Stimulated activated naive B cell treated with anti-CD40 and anti-IgM and Interleukin-4, amounts not matched to agents 10 μg/mL and 1 μg/mL and 100 μg/mL, for 72 hours (primary cell): ENCODE measurements at regions not wholly inside any gene's neighbourhood (a gene's known extent, or its start where the extent isn't known, plus 50 kb on each side); places are given as distances from the start of the nearest gene placed in this dataset.

ENCODE experiments used
- ATAC-seq, 2 donors: fragments of 150-1000 bp; cut with Tn5 transposase; replicated peaks; 2 replicates each; pipeline ENCODE4 v1.10.0; 2021; ENCODE audit warnings: moderate library complexity in 1 of 2
- DNase-seq: peaks from one replicate; pipeline ENCODE4 v3.0.0; 2021
- H3K27ac Mint-ChIP-seq: one replicate; pipeline ENCODE4 v1.8.0; 2022; ENCODE audit warnings: mild to moderate bottlenecking, mixed read lengths
- H3K27me3 Mint-ChIP-seq, 2 donors: one replicate each; pipeline ENCODE4 v1.8.0; 2022; ENCODE audit warnings: mixed read lengths in 2 of 2
- H3K36me3 Mint-ChIP-seq, 2 donors: one replicate each; pipeline ENCODE4 v1.8.0; 2022; ENCODE audit warnings: mixed read lengths in 2 of 2, mild to moderate bottlenecking in 1 of 2
- H3K4me1 Mint-ChIP-seq, 2 donors: one replicate each; pipeline ENCODE4 v1.8.0; 2022; ENCODE audit warnings: mixed read lengths in 2 of 2, mild to moderate bottlenecking in 1 of 2
- H3K4me3 Mint-ChIP-seq, 2 donors: one replicate each; pipeline ENCODE4 v1.8.0; 2022; ENCODE audit warnings: mild to moderate bottlenecking in 2 of 2, mixed read lengths in 2 of 2, moderate library complexity in 1 of 2
- H3K9me3 Mint-ChIP-seq, 2 donors: one replicate each; pipeline ENCODE4 v1.8.0; 2022; ENCODE audit warnings: mixed read lengths in 2 of 2, mild to moderate bottlenecking in 1 of 2

GRCh38 chr15:91699741-91700140 lies 153.8 kb upstream of the SLCO3A1 start:
- Mint-ChIP-seq H3K36me3 (no peaks in the 10 kb centered on the region), H3K27me3 (peaks cover 6% of the 10 kb centered on the region in 2 donors), H3K9me3 (no peaks in the 10 kb centered on the region), H3K27ac (no peak overlapping the region), H3K4me3 (no peak overlapping the region), H3K4me1 (no peaks in the 10 kb centered on the region)
- ATAC-seq, result no peak
- no peak for DNase-seq

- Mint-ChIP-seq H3K36me3 (no peaks in the 10 kb centered on the region), H3K4me1 (no peaks in the 10 kb centered on the region), H3K27ac (no peak overlapping the region), H3K4me3 (no peak overlapping the region), H3K27me3 (peaks cover 6 to 19% of the 10 kb centered on the region in 2 donors), H3K9me3 (peaks cover 0 to 3% of the 10 kb centered on the region in 2 donors)
- ATAC-seq (no peak), DNase-seq (no peak)
Measured at GRCh38 chr15:91703274-91703673, 150.2 kb upstream of the SLCO3A1 start.

- Mint-ChIP-seq H3K36me3 (no peaks in the 10 kb centered on the region), H3K4me3 (no peak overlapping the region), H3K4me1 (no peaks in the 10 kb centered on the region), H3K9me3 (peaks cover 0 to 3% of the 10 kb centered on the region in 2 donors), H3K27ac (no peak overlapping the region), H3K27me3 (peaks cover 6 to 19% of the 10 kb centered on the region in 2 donors)
- no peak for DNase-seq
- no peak for ATAC-seq
Measured at GRCh38 chr15:91704343-91704742, 149.2 kb upstream of the SLCO3A1 start.

- H3K27me3 Mint-ChIP-seq, result peaks cover 0 to 31% of the 10 kb centered on the region in 2 donors
- H3K4me1 Mint-ChIP-seq, result no peaks in the 10 kb centered on the region
- peak; percentile 78 to 87 for ATAC-seq
- H3K4me3 Mint-ChIP-seq, result no peak overlapping the region
- no peaks in the 10 kb centered on the region for H3K36me3 Mint-ChIP-seq
- H3K27ac Mint-ChIP-seq, result no peak overlapping the region
- peaks cover 0 to 6% of the 10 kb centered on the region in 2 donors for H3K9me3 Mint-ChIP-seq
- DNase-seq, result peak; percentile 26
Measured at GRCh38 chr15:91706322-91707032, 147.0 kb upstream of the SLCO3A1 start.

GRCh38 chr15:91710080-91710698 lies 143.3 kb upstream of the SLCO3A1 start:
- H3K4me1 Mint-ChIP-seq, result no peaks in the 10 kb centered on the region
- H3K27me3 Mint-ChIP-seq, result peaks cover 0 to 36% of the 10 kb centered on the region in 2 donors
- no peak for DNase-seq
- H3K9me3 Mint-ChIP-seq, result peaks cover 2 to 11% of the 10 kb centered on the region in 2 donors
- no peak overlapping the region for H3K27ac Mint-ChIP-seq
- no peaks in the 10 kb centered on the region for H3K36me3 Mint-ChIP-seq
- no peak for ATAC-seq
- H3K4me3 Mint-ChIP-seq, result no peak overlapping the region

- no peaks in the 10 kb centered on the region for H3K36me3 Mint-ChIP-seq
- no peak overlapping the region for H3K4me3 Mint-ChIP-seq
- peaks cover 0 to 37% of the 10 kb centered on the region in 2 donors for H3K27me3 Mint-ChIP-seq
- peaks cover 4 to 12% of the 10 kb centered on the region in 2 donors for H3K9me3 Mint-ChIP-seq
- no peaks in the 10 kb centered on the region for H3K4me1 Mint-ChIP-seq
- DNase-seq (no peak), ATAC-seq (no peak)
- no peak overlapping the region for H3K27ac Mint-ChIP-seq
Measured at GRCh38 chr15:91711384-91712033, 142.0 kb upstream of the SLCO3A1 start.

- Mint-ChIP-seq H3K9me3 (peaks cover 4 to 10% of the 10 kb centered on the region in 2 donors), H3K4me1 (no peaks in the 10 kb centered on the region), H3K27me3 (peaks cover 0 to 34% of the 10 kb centered on the region in 2 donors), H3K36me3 (no peaks in the 10 kb centered on the region), H3K4me3 (no peak overlapping the region), H3K27ac (no peak overlapping the region)
- DNase-seq (no peak), ATAC-seq (no peak)
Measured at GRCh38 chr15:91712286-91712685, 141.2 kb upstream of the SLCO3A1 start.

GRCh38 chr15:91716536-91716935 lies 137.0 kb upstream of the SLCO3A1 start:
- no peak overlapping the region for H3K27ac Mint-ChIP-seq
- no peaks in the 10 kb centered on the region for H3K36me3 Mint-ChIP-seq
- H3K27me3 Mint-ChIP-seq, result peaks cover 0 to 23% of the 10 kb centered on the region in 2 donors
- DNase-seq, result no peak
- no peak for ATAC-seq
- H3K4me3 Mint-ChIP-seq, result no peak overlapping the region
- H3K4me1 Mint-ChIP-seq, result no peaks in the 10 kb centered on the region
- H3K9me3 Mint-ChIP-seq, result peaks cover 4 to 11% of the 10 kb centered on the region in 2 donors

GRCh38 chr15:91717811-91718210 lies 135.7 kb upstream of the SLCO3A1 start:
- ATAC-seq (no peak), DNase-seq (no peak)
- Mint-ChIP-seq H3K27me3 (peaks cover 0 to 18% of the 10 kb centered on the region in 2 donors), H3K9me3 (peaks cover 4 to 11% of the 10 kb centered on the region in 2 donors), H3K4me1 (no peaks in the 10 kb centered on the region), H3K27ac (no peak overlapping the region), H3K4me3 (no peak overlapping the region), H3K36me3 (no peaks in the 10 kb centered on the region)

- DNase-seq (no peak), ATAC-seq (no peak)
- Mint-ChIP-seq H3K36me3 (no peaks in the 10 kb centered on the region), H3K27ac (no peak overlapping the region), H3K4me1 (no peaks in the 10 kb centered on the region), H3K9me3 (peaks cover 1 to 4% of the 10 kb centered on the region in 2 donors), H3K27me3 (peaks cover 0 to 4% of the 10 kb centered on the region in 2 donors), H3K4me3 (no peak overlapping the region)
Measured at GRCh38 chr15:91723959-91724358, 129.5 kb upstream of the SLCO3A1 start.

GRCh38 chr15:91733661-91734060 lies 119.8 kb upstream of the SLCO3A1 start:
- ATAC-seq (no peak), DNase-seq (no peak)
- Mint-ChIP-seq H3K4me1 (no peaks in the 10 kb centered on the region), H3K27me3 (peaks cover 5 to 11% of the 10 kb centered on the region in 2 donors), H3K36me3 (no peaks in the 10 kb centered on the region), H3K9me3 (peaks cover 0 to 5% of the 10 kb centered on the region in 2 donors), H3K4me3 (no peak overlapping the region), H3K27ac (no peak overlapping the region)

- no peak for ATAC-seq
- Mint-ChIP-seq H3K27me3 (peaks cover 0 to 8% of the 10 kb centered on the region in 2 donors), H3K4me3 (no peak overlapping the region)
Measured at GRCh38 chr15:91737151-91737818, 116.2 kb upstream of the SLCO3A1 start.

GRCh38 chr15:91741986-91742385 lies 111.5 kb upstream of the SLCO3A1 start:
- peaks cover 6 to 9% of the 10 kb centered on the region in 2 donors for H3K27me3 Mint-ChIP-seq
- no peaks in the 10 kb centered on the region for H3K36me3 Mint-ChIP-seq
- no peak overlapping the region for H3K4me3 Mint-ChIP-seq
- no peaks in the 10 kb centered on the region for H3K4me1 Mint-ChIP-seq
- H3K9me3 Mint-ChIP-seq, result peaks cover 3 to 7% of the 10 kb centered on the region in 2 donors
- DNase-seq, result no peak
- no peak overlapping the region for H3K27ac Mint-ChIP-seq
- ATAC-seq, result no peak

More at GRCh38 chr15:91737151-91737818, 116.2 kb upstream of the SLCO3A1 start:
- Mint-ChIP-seq H3K9me3 (peaks cover 0 to 6% of the 10 kb centered on the region in 2 donors), H3K27ac (no peak overlapping the region), H3K4me1 (no peaks in the 10 kb centered on the region), H3K36me3 (no peaks in the 10 kb centered on the region)
- DNase-seq, result no peak

- no peak overlapping the region for H3K27ac Mint-ChIP-seq
- H3K4me1 Mint-ChIP-seq, result no peaks in the 10 kb centered on the region
- ATAC-seq (no peak), DNase-seq (no peak)
- H3K9me3 Mint-ChIP-seq, result peaks cover 10% of the 10 kb centered on the region in 2 donors
- peaks cover 0 to 5% of the 10 kb centered on the region in 2 donors for H3K36me3 Mint-ChIP-seq
- H3K27me3 Mint-ChIP-seq, result peaks cover 5 to 9% of the 10 kb centered on the region in 2 donors
- H3K4me3 Mint-ChIP-seq, result no peak overlapping the region
Measured at GRCh38 chr15:91751611-91752010, 101.9 kb upstream of the SLCO3A1 start.
